A673 (cell line): ENCODE measurements at regions not wholly inside any gene's neighbourhood (a gene's known extent, or its start where the extent isn't known, plus 50 kb on each side); places are given as distances from the start of the nearest gene placed in this dataset.

Experiments
- CTCF ChIP-seq: fragments of 300-800, 200-600 bp; sonication (generic); conservative IDR thresholded peaks from 2 replicates; pipeline ENCODE4 v1.5.1; 2017; ENCODE audit warnings: low read depth, mild to moderate bottlenecking, antibody characterized with exemption, low read length, moderate library complexity, mixed read lengths
- EZH2 ChIP-seq: fragments of 200-600 bp; sonication (generic); IDR thresholded peaks from 2 replicates; pipeline ENCODE4 v1.6.1; 2017; ENCODE audit warnings: borderline replicate concordance, low read depth, mild to moderate bottlenecking, mixed read lengths, antibody characterized with exemption, low read length; ENCODE audit not compliant: poor library complexity, severe bottlenecking

DNA sequence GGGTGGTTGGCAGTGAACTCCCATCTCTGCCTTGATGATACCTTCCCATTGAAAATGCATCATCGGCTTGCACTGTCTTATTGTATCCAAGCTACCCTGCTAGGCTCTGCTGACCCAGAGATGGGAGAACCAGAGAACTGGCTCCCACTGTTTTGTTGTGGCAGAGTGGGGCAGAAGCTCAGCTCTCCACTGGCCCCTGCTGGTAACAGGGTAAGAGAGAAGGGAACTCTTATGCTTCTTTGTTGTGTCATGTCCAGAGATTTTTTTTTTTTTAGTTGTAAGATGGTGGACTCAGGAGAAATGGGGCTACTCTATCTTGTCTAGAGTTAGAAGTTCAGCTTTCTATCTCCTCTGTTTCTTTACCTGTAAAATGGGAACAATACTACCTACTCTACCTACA is 100.5 kb upstream of the SDK1 start:
- peak; percentile 59 for TF ChIP-seq CTCF
- TF ChIP-seq EZH2 = no peak
